Left lung (tissue), 4 donors: ENCODE measurements at regions not wholly inside any gene's neighbourhood (a gene's known extent, or its start where the extent isn't known, plus 50 kb on each side); places are given as distances from the start of the nearest gene placed in this dataset.

Experiments used
- ATAC-seq: fragments of 200-7000 bp; cut with Tn5 transposase; one replicate; pipeline ENCODE4 v1.9.1; 2020; ENCODE audit warnings: moderate library complexity
- DNase-seq, 4 donors: peaks; one replicate each; pipeline ENCODE4 v3.0.0-alpha.2; 2013 to 2020
- H3K27ac ChIP-seq, 2 donors: fragments of 200-600 bp; sonication (generic) in 1 of 2; one replicate each; pipeline versions ENCODE4 v1.5.0 to v1.8.0; 2020 to 2021
- H3K27me3 ChIP-seq, 2 donors: fragments of 200-600 bp; sonication (generic) in 1 of 2; one replicate each; pipeline versions ENCODE4 v1.5.0 to v1.8.0; 2020 to 2021
- H3K36me3 ChIP-seq, 2 donors: fragments of 200-600 bp; sonication (generic) in 1 of 2; one replicate each; pipeline versions ENCODE4 v1.5.0 to v1.8.0; 2020 to 2021
- H3K4me1 ChIP-seq, 2 donors: fragments of 200-600 bp; one replicate each; pipeline ENCODE4 v1.8.0; 2021
- H3K4me3 ChIP-seq, 2 donors: fragments of 200-600 bp; sonication (generic) in 1 of 2; one replicate each; pipeline versions ENCODE4 v1.5.0 to v1.8.0; 2020 to 2021; ENCODE audit warnings: mild to moderate bottlenecking in 1 of 2
- H3K9me3 ChIP-seq, 2 donors: fragments of 200-600 bp; sonication (generic) in 1 of 2; one replicate each; pipeline versions ENCODE4 v1.5.0 to v1.8.0; 2020 to 2021
- CTCF ChIP-seq, 2 donors: fragments of 200-600 bp; sonication (generic) in 1 of 2; IDR thresholded peaks; one replicate each; pipeline versions ENCODE4 v1.5.0 to v1.8.0; 2021; ENCODE audit warnings: antibody characterized with exemption in 2 of 2
- intact Hi-C, 2 donors: fragments of 100-400 bp; cut with DNase I; formaldehyde crosslinking; loops; one replicate each; pipeline versions ENCODE4 v1.11.2 to v1.14.2; 2022
- donor health status: DM: no; HTN: yes; CAD: no.
- donor health status: DM: no; HTN: no; CAD: no.

GRCh38 chr14:71169861-71170260, 262.6 kb downstream of the PCNX1 start:
- no peak for ATAC-seq
- no peaks in the 10 kb centered on the region for H3K27me3 ChIP-seq
- no peaks in the 10 kb centered on the region for H3K9me3 ChIP-seq
- intact Hi-C loops, result no loop called here
- no peak for TF ChIP-seq CTCF (IDR thresholded peaks at IDR 0.05)
- H3K4me3 ChIP-seq, result no peak overlapping the region
- peaks cover 3 to 13% of the 10 kb centered on the region in 2 donors for H3K4me1 ChIP-seq
- no peak for DNase-seq
- H3K36me3 ChIP-seq, result no peaks in the 10 kb centered on the region
- no peak overlapping the region for H3K27ac ChIP-seq

- Histone ChIP-seq H3K27ac (no peak overlapping the region), H3K36me3 (no peaks in the 10 kb centered on the region), H3K4me1 (no peaks in the 10 kb centered on the region), H3K4me3 (no peak overlapping the region), H3K27me3 (no peaks in the 10 kb centered on the region), H3K9me3 (no peaks in the 10 kb centered on the region)
- ATAC-seq, result peak; percentile 84
- TF ChIP-seq CTCF (IDR thresholded peaks at IDR 0.05), result no peak
- intact Hi-C loops, result no loop called here
- DNase-seq, result no peak
Observed at GRCh38 chr14:71175491-71175890, 268.2 kb downstream of the PCNX1 start.

GRCh38 chr14:71179066-71179465, 271.8 kb downstream of the PCNX1 start:
- intact Hi-C loops, result no loop called here
- TF ChIP-seq CTCF (IDR thresholded peaks at IDR 0.05), result no peak
- no peaks in the 10 kb centered on the region for H3K36me3 ChIP-seq
- no peak overlapping the region for H3K27ac ChIP-seq
- no peaks in the 10 kb centered on the region for H3K9me3 ChIP-seq
- no peak overlapping the region for H3K4me3 ChIP-seq
- ATAC-seq (no peak), DNase-seq (no peak)
- no peaks in the 10 kb centered on the region for H3K27me3 ChIP-seq
- H3K4me1 ChIP-seq, result no peaks in the 10 kb centered on the region

GRCh38 chr14:71180397-71180796, 273.1 kb downstream of the PCNX1 start:
- Histone ChIP-seq H3K36me3 (no peaks in the 10 kb centered on the region), H3K27me3 (no peaks in the 10 kb centered on the region), H3K9me3 (no peaks in the 10 kb centered on the region), H3K4me3 (no peak overlapping the region), H3K27ac (no peak overlapping the region), H3K4me1 (no peaks in the 10 kb centered on the region)
- no peak for DNase-seq
- no peak for TF ChIP-seq CTCF (IDR thresholded peaks at IDR 0.05)
- intact Hi-C loops, result no loop called here
- no peak for ATAC-seq

- ATAC-seq, result no peak
- TF ChIP-seq CTCF (IDR thresholded peaks at IDR 0.05), result no peak
- Histone ChIP-seq H3K27ac (no peak overlapping the region), H3K4me3 (no peak overlapping the region), H3K9me3 (no peaks in the 10 kb centered on the region), H3K4me1 (no peaks in the 10 kb centered on the region), H3K36me3 (no peaks in the 10 kb centered on the region), H3K27me3 (no peaks in the 10 kb centered on the region)
- DNase-seq, result no peak
- intact Hi-C loops, result no loop called here
Observed at GRCh38 chr14:71181215-71182003, 274.1 kb downstream of the PCNX1 start.
